AG10803 (cell line): ENCODE measurements at regions not wholly inside any gene's neighbourhood (a gene's known extent, or its start where the extent isn't known, plus 50 kb on each side); places are given as distances from the start of the nearest gene placed in this dataset.

Experiments used
- DNase-seq: peaks from one replicate; pipeline ENCODE4 v3.0.0; 2010; ENCODE audit warnings: low read depth
- H3K4me3 ChIP-seq: 2 replicates; pipeline ENCODE4 v1.5.1; 2011; ENCODE audit warnings: mild to moderate bottlenecking, low read length, control low read depth
- TF ChIP-seq, protein P1 (sequence below): conservative IDR thresholded peaks from 2 replicates; pipeline ENCODE4 v1.5.1; 2011; ENCODE audit warnings: mild to moderate bottlenecking, low read length, control low read depth, inconsistent platforms

GRCh38 chr2:41434991-41435390 is 612.8 kb upstream of the PKDCC start:
- no peak for DNase-seq
- TF ChIP-seq, protein P1, sequence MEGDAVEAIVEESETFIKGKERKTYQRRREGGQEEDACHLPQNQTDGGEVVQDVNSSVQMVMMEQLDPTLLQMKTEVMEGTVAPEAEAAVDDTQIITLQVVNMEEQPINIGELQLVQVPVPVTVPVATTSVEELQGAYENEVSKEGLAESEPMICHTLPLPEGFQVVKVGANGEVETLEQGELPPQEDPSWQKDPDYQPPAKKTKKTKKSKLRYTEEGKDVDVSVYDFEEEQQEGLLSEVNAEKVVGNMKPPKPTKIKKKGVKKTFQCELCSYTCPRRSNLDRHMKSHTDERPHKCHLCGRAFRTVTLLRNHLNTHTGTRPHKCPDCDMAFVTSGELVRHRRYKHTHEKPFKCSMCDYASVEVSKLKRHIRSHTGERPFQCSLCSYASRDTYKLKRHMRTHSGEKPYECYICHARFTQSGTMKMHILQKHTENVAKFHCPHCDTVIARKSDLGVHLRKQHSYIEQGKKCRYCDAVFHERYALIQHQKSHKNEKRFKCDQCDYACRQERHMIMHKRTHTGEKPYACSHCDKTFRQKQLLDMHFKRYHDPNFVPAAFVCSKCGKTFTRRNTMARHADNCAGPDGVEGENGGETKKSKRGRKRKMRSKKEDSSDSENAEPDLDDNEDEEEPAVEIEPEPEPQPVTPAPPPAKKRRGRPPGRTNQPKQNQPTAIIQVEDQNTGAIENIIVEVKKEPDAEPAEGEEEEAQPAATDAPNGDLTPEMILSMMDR, result no peak
- no peak overlapping the region for H3K4me3 ChIP-seq

GRCh38 chr2:41441958-41442357 is 605.9 kb upstream of the PKDCC start:
- H3K4me3 ChIP-seq, result no peak overlapping the region

DNA sequence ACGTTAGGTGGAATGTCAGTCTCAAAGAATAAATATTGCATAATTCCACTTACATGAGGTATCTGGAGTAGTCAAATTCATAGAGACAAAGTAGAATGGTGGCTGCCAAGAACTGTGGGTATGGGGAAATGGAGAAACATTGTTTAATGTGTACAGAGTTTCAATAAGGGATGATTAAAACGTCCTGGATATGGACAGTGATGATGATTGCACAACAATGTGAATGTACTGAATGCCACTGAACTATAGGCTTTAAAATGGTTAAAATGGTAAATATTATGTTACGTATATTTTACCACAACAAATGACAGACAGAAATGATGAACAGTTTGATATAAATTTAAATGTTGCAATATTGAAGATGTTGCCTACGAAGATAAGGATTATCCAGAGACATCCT is 602.0 kb upstream of the PKDCC start:
- H3K4me3 ChIP-seq, result no peak overlapping the region
- DNase-seq, result no peak
- TF ChIP-seq, protein P1, result no peak

More at GRCh38 chr2:41441958-41442357, 605.9 kb upstream of the PKDCC start:
- DNase-seq, result no peak
- TF ChIP-seq, protein P1, result no peak

GRCh38 chr2:41446266-41446665 is 601.6 kb upstream of the PKDCC start:
- no peak overlapping the region for H3K4me3 ChIP-seq
- no peak for DNase-seq
- TF ChIP-seq, protein P1, result no peak

DNA sequence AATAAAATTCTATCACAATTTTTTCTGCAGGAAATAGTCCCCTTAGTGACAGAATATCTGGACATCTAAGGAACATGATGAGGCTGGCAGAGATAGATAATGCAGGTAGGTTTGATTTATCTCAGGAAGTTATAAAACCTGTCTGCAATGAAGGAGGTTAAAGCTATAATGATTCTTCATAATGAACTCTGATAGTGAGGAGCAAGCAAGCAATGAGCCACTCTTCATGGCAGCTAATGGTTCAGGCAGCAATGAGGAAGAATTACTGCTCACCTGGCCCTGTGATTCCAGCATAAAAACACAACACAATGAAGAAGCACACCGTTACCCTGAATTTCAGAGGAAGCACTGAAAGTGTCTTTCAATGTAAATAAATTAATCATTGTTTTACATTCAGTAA is 599.6 kb upstream of the PKDCC start:
- H3K4me3 ChIP-seq, result no peak overlapping the region
- no peak for DNase-seq
- TF ChIP-seq, protein P1, result no peak

GRCh38 chr2:41457026-41457425 is 590.8 kb upstream of the PKDCC start:
- no peak overlapping the region for H3K4me3 ChIP-seq
- TF ChIP-seq, protein P1, result no peak
- DNase-seq, result no peak

- TF ChIP-seq, protein P1, result no peak
- no peak for DNase-seq
- no peak overlapping the region for H3K4me3 ChIP-seq
These were observed 587.2 kb upstream of the PKDCC start for GRCh38 chr2:41460661-41461060.
